Astrocyte (in vitro differentiated cells and primary cell): ENCODE measurements at regions not wholly inside any gene's neighbourhood (a gene's known extent, or its start where the extent isn't known, plus 50 kb on each side); places are given as distances from the start of the nearest gene placed in this dataset.

Source experiments
- DNase-seq: peaks from one replicate; pipeline ENCODE4 v3.0.0-alpha.2; 2010; ENCODE audit warnings: low read depth
- FAIRE-seq: peaks from 2 replicates; lab custom pipeline; 2011; peaks lifted over from hg19 to GRCh38; lab: Jason Lieb, UNC
- H2AFZ ChIP-seq: 2 replicates; pipeline ENCODE4 v1.6.0; 2012; ENCODE audit warnings: low read depth, low read length, inconsistent platforms
- H3K27ac ChIP-seq: 2 replicates; pipeline ENCODE4 v1.5.1; 2011; ENCODE audit warnings: low read depth, low read length, inconsistent platforms
- H3K27me3 ChIP-seq: 2 replicates; pipeline ENCODE4 v1.6.0; 2011; ENCODE audit warnings: low read length, inconsistent platforms; ENCODE audit not compliant: insufficient read depth
- H3K36me3 ChIP-seq: 2 replicates; pipeline ENCODE4 v1.5.1; 2011; ENCODE audit warnings: low read length, inconsistent platforms; ENCODE audit not compliant: insufficient read depth
- H3K4me1 ChIP-seq: 2 replicates; pipeline ENCODE4 v1.5.1; 2011; ENCODE audit warnings: low read length, inconsistent platforms; ENCODE audit not compliant: insufficient read depth
- H3K4me2 ChIP-seq: 2 replicates; pipeline ENCODE4 v1.6.0; 2012; ENCODE audit warnings: low read length, inconsistent platforms
- H3K4me3 ChIP-seq: 2 replicates; pipeline ENCODE4 v1.5.1; 2011; ENCODE audit warnings: low read depth, mild to moderate bottlenecking, low read length, inconsistent platforms; ENCODE audit not compliant: insufficient read depth
- H3K79me2 ChIP-seq: 2 replicates; pipeline ENCODE4 v1.6.0; 2012; ENCODE audit warnings: mild to moderate bottlenecking, low read length, inconsistent platforms; ENCODE audit not compliant: insufficient read depth
- H3K9ac ChIP-seq: 2 replicates; pipeline ENCODE4 v1.6.0; 2012; ENCODE audit warnings: mild to moderate bottlenecking, low read length, inconsistent platforms
- H3K9me3 ChIP-seq: 2 replicates; pipeline ENCODE4 v1.5.1; 2012; ENCODE audit warnings: low read depth, mild to moderate bottlenecking, low read length, inconsistent platforms; ENCODE audit not compliant: insufficient read depth
- H4K20me1 ChIP-seq: 2 replicates; pipeline ENCODE4 v1.6.0; 2012; ENCODE audit warnings: low read length, inconsistent platforms; ENCODE audit not compliant: insufficient read depth
- H3K27ac Mint-ChIP-seq: one replicate; pipeline ENCODE4 v1.8.0; 2021; ENCODE audit warnings: mild to moderate bottlenecking, mixed read lengths; ENCODE audit not compliant: unreplicated experiment
- H3K27me3 Mint-ChIP-seq: one replicate; pipeline ENCODE4 v1.8.0; 2021; ENCODE audit warnings: low read depth, mixed read lengths; ENCODE audit not compliant: unreplicated experiment
- H3K36me3 Mint-ChIP-seq: one replicate; pipeline ENCODE4 v1.8.0; 2021; ENCODE audit warnings: low read depth, mixed read lengths; ENCODE audit not compliant: unreplicated experiment
- H3K4me1 Mint-ChIP-seq: one replicate; pipeline ENCODE4 v1.8.0; 2021; ENCODE audit warnings: low read depth, mixed read lengths; ENCODE audit not compliant: unreplicated experiment
- H3K4me3 Mint-ChIP-seq: one replicate; pipeline ENCODE4 v1.8.0; 2021; ENCODE audit warnings: mild to moderate bottlenecking, moderate library complexity, mixed read lengths; ENCODE audit not compliant: unreplicated experiment
- H3K9me3 Mint-ChIP-seq: one replicate; pipeline ENCODE4 v1.8.0; 2021; ENCODE audit warnings: mild to moderate bottlenecking, mixed read lengths; ENCODE audit not compliant: unreplicated experiment
- CTCF ChIP-seq: IDR thresholded peaks from 2 replicates; pipeline ENCODE4 v1.5.1; 2011; ENCODE audit warnings: low read depth, mild to moderate bottlenecking, inconsistent platforms, low read length, moderate library complexity; ENCODE audit not compliant: insufficient read depth
- EZH2 ChIP-seq: IDR thresholded peaks from 2 replicates; pipeline ENCODE4 v1.6.1; 2012; ENCODE audit warnings: mild to moderate bottlenecking, low read length, inconsistent platforms; ENCODE audit not compliant: insufficient read depth

DNA sequence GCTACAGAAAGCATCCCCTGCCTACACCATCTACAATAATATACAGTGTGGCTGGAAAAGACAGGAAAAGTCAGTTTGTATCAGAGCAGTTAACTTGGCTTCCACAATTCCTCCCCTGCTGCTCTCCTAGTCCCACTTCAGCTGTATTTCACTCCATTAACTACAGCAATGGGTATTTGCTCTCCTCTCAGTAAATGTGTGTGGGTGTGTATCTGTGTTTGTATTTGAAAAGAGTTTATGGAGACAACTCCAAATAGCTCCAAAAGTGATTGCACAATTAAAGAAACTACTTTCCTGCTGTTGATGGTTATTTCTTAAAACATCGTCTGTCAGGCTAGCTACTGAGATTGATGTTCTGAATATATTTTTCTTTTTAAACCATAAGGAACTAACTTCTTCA is 333.7 kb upstream of the FIGN start:
- H3K36me3 Mint-ChIP-seq: no peaks in the 10 kb centered on the region
- H3K27me3 Mint-ChIP-seq: peaks cover 2% of the 10 kb centered on the region
- DNase-seq (no peak), FAIRE-seq (no peak)
- Histone ChIP-seq H3K4me1 (no peaks in the 10 kb centered on the region), H3K27me3 (no peaks in the 10 kb centered on the region), H3K9ac (no peak overlapping the region), H3K36me3 (no peaks in the 10 kb centered on the region), H4K20me1 (no peaks in the 10 kb centered on the region), H3K4me3 (no peak overlapping the region), H3K9me3 (no peaks in the 10 kb centered on the region), H3K4me2 (no peak overlapping the region), H3K27ac (no peak overlapping the region), H3K79me2 (no peaks in the 10 kb centered on the region), H2AFZ (no peak overlapping the region)
- no peaks in the 10 kb centered on the region for H3K4me1 Mint-ChIP-seq
- TF ChIP-seq EZH2: no peak
- no peak for TF ChIP-seq CTCF
- H3K4me3 Mint-ChIP-seq: no peak overlapping the region
- no peak overlapping the region for H3K27ac Mint-ChIP-seq
- no peaks in the 10 kb centered on the region for H3K9me3 Mint-ChIP-seq

DNA sequence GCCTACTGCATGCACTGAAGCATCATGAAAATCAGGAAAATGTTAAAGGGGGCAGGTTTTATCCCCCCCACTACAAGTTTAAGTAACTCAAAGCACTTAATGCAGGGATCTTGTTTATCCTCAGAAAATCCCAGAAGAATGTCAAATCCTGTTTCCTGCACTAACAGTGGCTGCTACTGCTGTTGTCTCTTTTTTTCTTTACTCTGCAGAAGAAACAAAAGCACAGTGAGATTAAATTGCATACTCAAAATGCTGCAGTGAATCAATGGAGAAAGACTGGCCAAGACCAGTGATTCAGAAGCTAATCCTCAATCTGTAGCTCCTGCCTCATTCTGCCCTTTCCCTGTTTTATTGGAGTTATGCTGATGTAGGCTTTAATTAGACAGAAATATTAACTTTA is 332.3 kb upstream of the FIGN start:
- Mint-ChIP-seq H3K9me3 (no peaks in the 10 kb centered on the region), H3K27ac (no peak overlapping the region)
- no peak for FAIRE-seq

More for the DNA sequence above, 332.3 kb upstream of the FIGN start:
- H3K36me3 ChIP-seq: no peaks in the 10 kb centered on the region
- no peaks in the 10 kb centered on the region for H3K79me2 ChIP-seq
- H3K27ac ChIP-seq: no peak overlapping the region
- H3K4me1 ChIP-seq: no peaks in the 10 kb centered on the region
- H3K9me3 ChIP-seq: no peaks in the 10 kb centered on the region
- no peaks in the 10 kb centered on the region for H3K4me1 Mint-ChIP-seq
- no peaks in the 10 kb centered on the region for H3K27me3 ChIP-seq
- H2AFZ ChIP-seq: no peak overlapping the region
- DNase-seq: no peak
- no peak overlapping the region for H3K9ac ChIP-seq
- no peak overlapping the region for H3K4me3 Mint-ChIP-seq
- H3K27me3 Mint-ChIP-seq: peaks cover 2% of the 10 kb centered on the region
- TF ChIP-seq CTCF: no peak
- TF ChIP-seq EZH2: no peak
- H4K20me1 ChIP-seq: no peaks in the 10 kb centered on the region
- no peaks in the 10 kb centered on the region for H3K36me3 Mint-ChIP-seq
- no peak overlapping the region for H3K4me2 ChIP-seq
- H3K4me3 ChIP-seq: no peak overlapping the region
